OCI-LY3 (cell line): ENCODE measurements at regions not wholly inside any gene's neighbourhood (a gene's known extent, or its start where the extent isn't known, plus 50 kb on each side); places are given as distances from the start of the nearest gene placed in this dataset.

Source experiments
- H2AFZ ChIP-seq: fragments of 200-600, 300-600 bp; shearing (Covaris generic); 2 replicates; pipeline ENCODE4 v1.6.0; 2014; ENCODE audit warnings: antibody characterized with exemption, low read depth, low read length
- H3K27ac ChIP-seq: fragments of 200-600, 300-600 bp; sonication (generic); 2 replicates; pipeline ENCODE4 v1.5.1; 2014; ENCODE audit warnings: mild to moderate bottlenecking, low read length, moderate library complexity, mixed read lengths
- H3K27me3 ChIP-seq: fragments of 200-600, 300-600 bp; sonication (generic); 2 replicates; pipeline ENCODE4 v1.6.1; 2014; ENCODE audit warnings: low read depth, low read length, mixed read lengths
- H3K36me3 ChIP-seq: fragments of 200-600, 300-600 bp; sonication (generic); replicated peaks from 2 replicates; pipeline ENCODE3; 2014; ENCODE audit warnings: low read depth, low read length, mixed read lengths
- H3K4me1 ChIP-seq: fragments of 300-600, 200-600 bp; sonication (generic); 2 replicates; pipeline ENCODE4 v1.6.1; 2014; ENCODE audit warnings: low read length, mixed read lengths
- H3K4me2 ChIP-seq: fragments of 200-600, 300-600 bp; sonication (generic); 2 replicates; pipeline ENCODE4 v1.6.1; 2014; ENCODE audit warnings: low read length, mixed read lengths
- H3K4me3 ChIP-seq: fragments of 300-600, 200-600 bp; sonication (generic); 2 replicates; pipeline ENCODE4 v1.5.1; 2014; ENCODE audit warnings: antibody characterized with exemption, mild to moderate bottlenecking, low read length, moderate library complexity
- H3K79me2 ChIP-seq: fragments of 300-600, 200-600 bp; shearing (Covaris generic); 2 replicates; pipeline ENCODE4 v1.6.1; 2014; ENCODE audit warnings: mild to moderate bottlenecking, low read length, mixed read lengths
- H3K9ac ChIP-seq: fragments of 300-600, 200-600 bp; shearing (Covaris generic); 2 replicates; pipeline ENCODE4 v1.6.0; 2014; ENCODE audit warnings: mild to moderate bottlenecking, low read length, moderate library complexity
- H3K9me3 ChIP-seq: fragments of 200-600, 300-600 bp; shearing (Covaris generic); 2 replicates; pipeline ENCODE4 v1.6.1; 2014; ENCODE audit warnings: low read length, mixed read lengths; ENCODE audit not compliant: insufficient read depth
- H4K20me1 ChIP-seq: fragments of 200-600, 300-600 bp; sonication (generic); 2 replicates; pipeline ENCODE4 v1.6.1; 2016; ENCODE audit warnings: low read length, mixed read lengths; ENCODE audit not compliant: insufficient read depth
- CTCF ChIP-seq: fragments of 200-600, 300-600 bp; sonication (generic); IDR thresholded peaks from 2 replicates; pipeline ENCODE4 v1.5.1; 2014; ENCODE audit warnings: antibody characterized with exemption, low read length, low read depth
- EZH2phosphoT487 ChIP-seq: fragments of 200-600 bp; shearing (Covaris generic); IDR thresholded peaks from 2 replicates; pipeline ENCODE4 v1.6.1; 2018; ENCODE audit warnings: antibody characterized with exemption, mixed run types, low read depth

GRCh38 chr4:57658673-57659072, 548.5 kb upstream of the IGFBP7 start:
- TF ChIP-seq CTCF = no peak
- H3K4me2 ChIP-seq = no peak overlapping the region
- no peak overlapping the region for H3K27ac ChIP-seq
- H2AFZ ChIP-seq = no peak overlapping the region
- peaks cover 6% of the 10 kb centered on the region; the same call in 1 of the 2 replicates for H3K4me1 ChIP-seq
- no peaks in the 10 kb centered on the region for H3K9me3 ChIP-seq
- H3K79me2 ChIP-seq = no peaks in the 10 kb centered on the region
- H3K36me3 ChIP-seq = no peaks in the 10 kb centered on the region
- H4K20me1 ChIP-seq = no peaks in the 10 kb centered on the region
- H3K9ac ChIP-seq = no peak overlapping the region
- H3K4me3 ChIP-seq = no peak overlapping the region
- no peaks in the 10 kb centered on the region for H3K27me3 ChIP-seq

GRCh38 chr4:57658188-57658587, 548.0 kb upstream of the IGFBP7 start:
- H3K27me3 ChIP-seq = no peaks in the 10 kb centered on the region
- H3K9ac ChIP-seq = no peak overlapping the region
- H3K27ac ChIP-seq = no peak overlapping the region
- TF ChIP-seq CTCF (no peak), EZH2phosphoT487 (no peak)
- no peaks in the 10 kb centered on the region for H3K36me3 ChIP-seq
- no peaks in the 10 kb centered on the region for H3K9me3 ChIP-seq
- H3K4me2 ChIP-seq = no peak overlapping the region
- no peak overlapping the region for H3K4me3 ChIP-seq
- H4K20me1 ChIP-seq = no peaks in the 10 kb centered on the region
- no peak overlapping the region for H2AFZ ChIP-seq
- H3K79me2 ChIP-seq = no peaks in the 10 kb centered on the region
- H3K4me1 ChIP-seq = peaks cover 6% of the 10 kb centered on the region; the same call in 1 of the 2 replicates

GRCh38 chr4:57655342-57655741, 545.2 kb upstream of the IGFBP7 start:
- H3K9me3 ChIP-seq = no peaks in the 10 kb centered on the region
- no peak overlapping the region for H3K4me3 ChIP-seq
- H4K20me1 ChIP-seq = no peaks in the 10 kb centered on the region
- no peak for TF ChIP-seq EZH2phosphoT487
- no peak for TF ChIP-seq CTCF
- no peak overlapping the region for H3K4me2 ChIP-seq
- H3K36me3 ChIP-seq = no peaks in the 10 kb centered on the region
- no peaks in the 10 kb centered on the region for H3K27me3 ChIP-seq
- H2AFZ ChIP-seq = no peak overlapping the region
- H3K27ac ChIP-seq = no peak overlapping the region
- no peak overlapping the region for H3K9ac ChIP-seq
- no peaks in the 10 kb centered on the region for H3K79me2 ChIP-seq
- peaks cover 6% of the 10 kb centered on the region; the same call in 1 of the 2 replicates for H3K4me1 ChIP-seq

GRCh38 chr4:57652779-57653178, 542.6 kb upstream of the IGFBP7 start:
- Histone ChIP-seq H3K27me3 (no peaks in the 10 kb centered on the region), H2AFZ (no peak overlapping the region), H3K4me3 (no peak overlapping the region), H3K9ac (no peak overlapping the region), H3K36me3 (no peaks in the 10 kb centered on the region), H3K79me2 (no peaks in the 10 kb centered on the region), H3K27ac (no peak overlapping the region), H3K9me3 (no peaks in the 10 kb centered on the region), H3K4me1 (no peaks in the 10 kb centered on the region), H3K4me2 (no peak overlapping the region), H4K20me1 (no peaks in the 10 kb centered on the region)
- TF ChIP-seq EZH2phosphoT487 (no peak), CTCF (no peak)
